ENCODE measurements at regions not wholly inside any gene's neighbourhood (a gene's known extent, or its start where the extent isn't known, plus 50 kb on each side); places are given as distances from the start of the nearest gene placed in this dataset.

GRCh38 chr6:74091794-74092157 is 395.8 kb downstream of the CD109 start:
- BruUV-seq (replicated peaks), result no TSS peak
- peak overlapping the region; percentile 36; the same call in 1 of the 2 replicates for H2AFZ ChIP-seq (ENCODE audit: low read length)
- H3K4me2 ChIP-seq (ENCODE audit: low read length), result no peak overlapping the region
- H3F3A ChIP-seq (ENCODE audit: low read length, unreplicated experiment), result no peaks in the 10 kb centered on the region
- no peak overlapping the region for H3K4me3 ChIP-seq (ENCODE audit: low read length)
- H3K9ac ChIP-seq (ENCODE audit: low read length), result no peak overlapping the region
- no peak for DNase-seq
- no peaks in the 10 kb centered on the region for H3K79me2 ChIP-seq (ENCODE audit: low read length)
- POLR2A ChIA-PET (ENCODE audit: unreplicated experiment), result no interaction called here
- ATAC-seq, result no peak
- no peaks in the 10 kb centered on the region for H3K9me3 ChIP-seq (ENCODE audit: low read length)
- no peak overlapping the region for H3K27ac ChIP-seq (ENCODE audit: low read length)
- H3K4me1 ChIP-seq (ENCODE audit: insufficient read depth, low read length), result no peaks in the 10 kb centered on the region
- no peaks in the 10 kb centered on the region for H3K36me3 ChIP-seq (ENCODE audit: low read depth, low read length)
- H4K20me1 ChIP-seq (ENCODE audit: low read length), result no peaks in the 10 kb centered on the region
- H3K27me3 ChIP-seq (ENCODE audit: low read length), result no peaks in the 10 kb centered on the region
- intact Hi-C loops (cut with micrococcal nuclease), result loop anchor here (5.0 kb wide), 1 partner anchor 1116 kb away; the partner anchor contains the start of gene COL12A1
- TF ChIP-seq EZH2 (IDR thresholded peaks at IDR 0.05; ENCODE audit: low read length, unreplicated experiment) (no peak), CTCF (conservative IDR thresholded peaks at IDR 0.05; ENCODE audit: low read depth, low read length) (no peak), EZH2phosphoT487 (IDR thresholded peaks at IDR 0.05; ENCODE audit: borderline replicate concordance, low read length) (no peak)
- H3K9me2 ChIP-seq (replicated peaks; ENCODE audit: low read length), result no peaks in the 10 kb centered on the region
- CTCF ChIA-PET, result interaction anchor here (1.3 kb wide), 1 partner anchor 1117 kb away, joined by 4 read pairs; no protein-coding TSS in a partner anchor

GRCh38 chr6:74091136-74091793 is 395.3 kb downstream of the CD109 start:
- H3F3A ChIP-seq (ENCODE audit: low read length, unreplicated experiment), result no peaks in the 10 kb centered on the region
- POLR2A ChIA-PET (ENCODE audit: unreplicated experiment), result no interaction called here
- intact Hi-C loops (cut with micrococcal nuclease), result loop anchor here (5.0 kb wide), 1 partner anchor 1116 kb away; the partner anchor contains the start of gene COL12A1
- no peaks in the 10 kb centered on the region for H3K9me3 ChIP-seq (ENCODE audit: low read length)
- H3K4me1 ChIP-seq (ENCODE audit: insufficient read depth, low read length), result no peaks in the 10 kb centered on the region
- no peaks in the 10 kb centered on the region for H4K20me1 ChIP-seq (ENCODE audit: low read length)
- ATAC-seq, result peak; percentile 43; the same call in 1 of the 2 replicates
- peak; percentile 58 for DNase-seq
- peak overlapping the region; percentile 36; the same call in 1 of the 2 replicates for H2AFZ ChIP-seq (ENCODE audit: low read length)
- no peak overlapping the region for H3K27ac ChIP-seq (ENCODE audit: low read length)
- CTCF ChIA-PET, result interaction anchor here (1.3 kb wide), 1 partner anchor 1117 kb away, joined by 4 read pairs; no protein-coding TSS in a partner anchor
- H3K27me3 ChIP-seq (ENCODE audit: low read length), result no peaks in the 10 kb centered on the region
- BruUV-seq (replicated peaks), result no TSS peak
- no peaks in the 10 kb centered on the region for H3K36me3 ChIP-seq (ENCODE audit: low read depth, low read length)
- no peak overlapping the region for H3K4me3 ChIP-seq (ENCODE audit: low read length)
- no peaks in the 10 kb centered on the region for H3K79me2 ChIP-seq (ENCODE audit: low read length)
- TF ChIP-seq EZH2phosphoT487 (IDR thresholded peaks at IDR 0.05; ENCODE audit: borderline replicate concordance, low read length) (no peak), EZH2 (IDR thresholded peaks at IDR 0.05; ENCODE audit: low read length, unreplicated experiment) (no peak), CTCF (conservative IDR thresholded peaks at IDR 0.05; ENCODE audit: low read depth, low read length) (peak; percentile 75)
- H3K4me2 ChIP-seq (ENCODE audit: low read length), result no peak overlapping the region
- H3K9me2 ChIP-seq (replicated peaks; ENCODE audit: low read length), result no peaks in the 10 kb centered on the region
- no peak overlapping the region for H3K9ac ChIP-seq (ENCODE audit: low read length)

- ATAC-seq, result no peak
- TF ChIP-seq CTCF (conservative IDR thresholded peaks at IDR 0.05; ENCODE audit: low read depth, low read length), result peak; percentile 51; the same call in 1 of the 2 replicates
- TF ChIP-seq EZH2phosphoT487 (IDR thresholded peaks at IDR 0.05; ENCODE audit: borderline replicate concordance, low read length), result no peak
- H3F3A ChIP-seq (ENCODE audit: low read length, unreplicated experiment), result no peaks in the 10 kb centered on the region
- no peak overlapping the region for H2AFZ ChIP-seq (ENCODE audit: low read length)
- intact Hi-C loops (cut with micrococcal nuclease), result loop anchor here (5.0 kb wide), 1 partner anchor 319 kb away; no protein-coding TSS in a partner anchor
- H3K4me3 ChIP-seq (ENCODE audit: low read length), result no peak overlapping the region
- POLR2A ChIA-PET (ENCODE audit: unreplicated experiment), result no interaction called here
- H3K79me2 ChIP-seq (ENCODE audit: low read length), result no peaks in the 10 kb centered on the region
- no TSS peak for BruUV-seq (replicated peaks)
- H3K9ac ChIP-seq (ENCODE audit: low read length), result no peak overlapping the region
- H3K27ac ChIP-seq (ENCODE audit: low read length), result no peak overlapping the region
- H3K4me2 ChIP-seq (ENCODE audit: low read length), result no peak overlapping the region
- no peaks in the 10 kb centered on the region for H4K20me1 ChIP-seq (ENCODE audit: low read length)
- DNase-seq, result peak; percentile 50
- no peaks in the 10 kb centered on the region for H3K9me2 ChIP-seq (replicated peaks; ENCODE audit: low read length)
- H3K9me3 ChIP-seq (ENCODE audit: low read length), result no peaks in the 10 kb centered on the region
- no peaks in the 10 kb centered on the region for H3K27me3 ChIP-seq (ENCODE audit: low read length)
- CTCF ChIA-PET, result interaction anchor here (0.6 kb wide), 1 partner anchor 118 kb away, joined by 3 read pairs; no protein-coding TSS in a partner anchor
- no peaks in the 10 kb centered on the region for H3K36me3 ChIP-seq (ENCODE audit: low read depth, low read length)
- H3K4me1 ChIP-seq (ENCODE audit: insufficient read depth, low read length), result no peaks in the 10 kb centered on the region
Measured at GRCh38 chr6:74087899-74088298, 391.9 kb downstream of the CD109 start.
